H9 (cell line): ENCODE measurements at regions not wholly inside any gene's neighbourhood (a gene's known extent, or its start where the extent isn't known, plus 50 kb on each side); places are given as distances from the start of the nearest gene placed in this dataset.

ENCODE experiments used
- DNase-seq: peaks from one replicate; pipeline ENCODE4 v3.0.0-alpha.2; 2017
- H2AFZ ChIP-seq: one replicate; pipeline ENCODE4 v1.6.1; 2013; ENCODE audit warnings: mild to moderate bottlenecking, low read length, control low read depth, moderate library complexity
- H2AK5ac ChIP-seq: 2 replicates; pipeline ENCODE4 v1.6.1; 2013; ENCODE audit warnings: low read length, control low read depth, mixed read lengths; ENCODE audit not compliant: insufficient read length
- H2BK120ac ChIP-seq: one replicate; pipeline ENCODE4 v1.6.1; 2013; ENCODE audit warnings: low read depth, mild to moderate bottlenecking, low read length, control low read depth, inconsistent platforms; ENCODE audit not compliant: poor library complexity, severe bottlenecking
- H2BK12ac ChIP-seq: 2 replicates; pipeline ENCODE4 v1.6.1; 2013; ENCODE audit warnings: low read length, control low read depth, mixed read lengths, low read depth; ENCODE audit not compliant: insufficient read length
- H2BK15ac ChIP-seq: 2 replicates; pipeline ENCODE4 v1.6.1; 2013; ENCODE audit warnings: low read depth, low read length, control low read depth
- H2BK20ac ChIP-seq: one replicate; pipeline ENCODE4 v1.6.1; 2013; ENCODE audit warnings: low read depth, mild to moderate bottlenecking, low read length, control low read depth, inconsistent platforms; ENCODE audit not compliant: poor library complexity, severe bottlenecking
- H2BK5ac ChIP-seq: 2 replicates; pipeline ENCODE4 v1.6.1; 2013; ENCODE audit warnings: low read length, control low read depth, mixed read lengths; ENCODE audit not compliant: insufficient read length
- H3K14ac ChIP-seq: 2 replicates; pipeline ENCODE4 v1.6.1; 2013; ENCODE audit warnings: low read length, control low read depth; ENCODE audit not compliant: insufficient read depth
- H3K18ac ChIP-seq: 2 replicates; pipeline ENCODE4 v1.6.1; 2013; ENCODE audit warnings: low read depth, mild to moderate bottlenecking, mixed read lengths, low read length, control low read depth; ENCODE audit not compliant: insufficient read length
- H3K23ac ChIP-seq: 2 replicates; pipeline ENCODE4 v1.6.1; 2013; ENCODE audit warnings: low read length, control low read depth, mixed read lengths, low read depth; ENCODE audit not compliant: insufficient read length
- H3K23me2 ChIP-seq: 2 replicates; pipeline ENCODE4 v1.6.1; 2013; ENCODE audit warnings: low read depth, mild to moderate bottlenecking, mixed read lengths, low read length, control low read depth; ENCODE audit not compliant: insufficient read length, poor library complexity, severe bottlenecking
- H3K27ac ChIP-seq: 2 replicates; pipeline ENCODE4 v1.5.1; 2013; ENCODE audit warnings: low read length, control low read depth, mixed read lengths, low read depth; ENCODE audit not compliant: insufficient read length
- H3K27me3 ChIP-seq: 2 replicates; pipeline ENCODE4 v1.6.1; 2013; ENCODE audit warnings: low read length, control low read depth, inconsistent platforms; ENCODE audit not compliant: insufficient read depth
- H3K4ac ChIP-seq: 2 replicates; pipeline ENCODE4 v1.6.1; 2013; ENCODE audit warnings: low read depth, mild to moderate bottlenecking, control low read depth, inconsistent platforms, low read length, moderate library complexity
- H3K4me1 ChIP-seq: 2 replicates; pipeline ENCODE4 v1.6.1; 2013; ENCODE audit warnings: low read length, control low read depth, inconsistent platforms; ENCODE audit not compliant: insufficient read depth
- H3K4me2 ChIP-seq: 2 replicates; pipeline ENCODE4 v1.6.1; 2013; ENCODE audit warnings: low read length, control low read depth, mixed read lengths; ENCODE audit not compliant: insufficient read length, insufficient read depth
- H3K56ac ChIP-seq: 2 replicates; pipeline ENCODE4 v1.6.1; 2013; ENCODE audit warnings: low read depth, mild to moderate bottlenecking, mixed read lengths, low read length, control low read depth; ENCODE audit not compliant: insufficient read length
- H3K79me1 ChIP-seq: 2 replicates; pipeline ENCODE4 v1.6.1; 2013; ENCODE audit warnings: low read depth, mild to moderate bottlenecking, moderate library complexity, low read length, control low read depth, inconsistent platforms; ENCODE audit not compliant: insufficient read depth, poor library complexity, severe bottlenecking
- H3K79me2 ChIP-seq: 2 replicates; pipeline ENCODE4 v1.6.1; 2013; ENCODE audit warnings: low read length, control low read depth, inconsistent platforms; ENCODE audit not compliant: insufficient read depth
- H3K9ac ChIP-seq: 2 replicates; pipeline ENCODE4 v1.6.1; 2013; ENCODE audit warnings: low read length, control low read depth, mixed read lengths; ENCODE audit not compliant: insufficient read length; ENCODE audit errors: extremely low read depth
- H3K9me3 ChIP-seq: one replicate; pipeline ENCODE4 v1.6.1; 2013; ENCODE audit warnings: low read depth, low read length, inconsistent platforms; ENCODE audit not compliant: control insufficient read depth
- H3T11ph ChIP-seq: one replicate; pipeline ENCODE4 v1.6.1; 2013; ENCODE audit warnings: mild to moderate bottlenecking, low read length, control low read depth, inconsistent platforms
- H4K20me1 ChIP-seq: one replicate; pipeline ENCODE4 v1.6.1; 2013; ENCODE audit not compliant: control insufficient read depth, insufficient read length, insufficient read depth
- H4K5ac ChIP-seq: 2 replicates; pipeline ENCODE4 v1.6.1; 2013; ENCODE audit warnings: low read depth, mild to moderate bottlenecking, mixed read lengths, low read length, control low read depth; ENCODE audit not compliant: insufficient read length
- H4K8ac ChIP-seq: replicated peaks from 2 replicates; pipeline ENCODE4 v1.6.1; 2013; ENCODE audit warnings: low read length, control low read depth, mixed read lengths, low read depth; ENCODE audit not compliant: insufficient read length
- H4K91ac ChIP-seq: 2 replicates; pipeline ENCODE4 v1.6.1; 2013; ENCODE audit warnings: low read depth, mild to moderate bottlenecking, moderate library complexity, mixed read lengths, low read length, control low read depth; ENCODE audit not compliant: insufficient read length
- H3K27ac Mint-ChIP-seq, 3 experiments: 2 replicates in 2 of 3; 3 replicates in 1 of 3; pipeline ENCODE4 v1.8.0; 2020 to 2021; ENCODE audit warnings: mixed read lengths in 3 of 3, mild to moderate bottlenecking in 1 of 3, moderate library complexity in 1 of 3
- H3K27me3 Mint-ChIP-seq: 2 replicates; pipeline ENCODE4 v1.8.0; 2021; ENCODE audit warnings: low read depth, mild to moderate bottlenecking, moderate library complexity, mixed read lengths
- H3K36me3 Mint-ChIP-seq, 3 experiments: 2 replicates in 2 of 3; 3 replicates in 1 of 3; pipeline ENCODE4 v1.8.0; 2020 to 2021; ENCODE audit warnings: low read depth in 3 of 3, mixed read lengths in 3 of 3; ENCODE audit not compliant: insufficient read depth in 1 of 3
- H3K4me1 Mint-ChIP-seq, 2 experiments: 2 replicates each; pipeline ENCODE4 v1.8.0; 2020; ENCODE audit warnings: mixed read lengths in 2 of 2
- H3K4me3 Mint-ChIP-seq, 2 experiments: 2 replicates in 1 of 2; 3 replicates in 1 of 2; pipeline ENCODE4 v1.8.0; 2020 to 2021; ENCODE audit warnings: mild to moderate bottlenecking in 2 of 2, mixed read lengths in 2 of 2, moderate library complexity in 1 of 2
- H3K9me3 Mint-ChIP-seq, 2 experiments: 2 replicates in 1 of 2; 3 replicates in 1 of 2; pipeline ENCODE4 v1.8.0; 2020; ENCODE audit warnings: mild to moderate bottlenecking in 2 of 2, mixed read lengths in 2 of 2, moderate library complexity in 1 of 2
- CTCF ChIP-seq: fragments of 200-600 bp; sonication (generic); conservative IDR thresholded peaks from 3 replicates; pipeline ENCODE4 v1.8.0; 2021; ENCODE audit warnings: antibody characterized with exemption, mild to moderate bottlenecking

DNA sequence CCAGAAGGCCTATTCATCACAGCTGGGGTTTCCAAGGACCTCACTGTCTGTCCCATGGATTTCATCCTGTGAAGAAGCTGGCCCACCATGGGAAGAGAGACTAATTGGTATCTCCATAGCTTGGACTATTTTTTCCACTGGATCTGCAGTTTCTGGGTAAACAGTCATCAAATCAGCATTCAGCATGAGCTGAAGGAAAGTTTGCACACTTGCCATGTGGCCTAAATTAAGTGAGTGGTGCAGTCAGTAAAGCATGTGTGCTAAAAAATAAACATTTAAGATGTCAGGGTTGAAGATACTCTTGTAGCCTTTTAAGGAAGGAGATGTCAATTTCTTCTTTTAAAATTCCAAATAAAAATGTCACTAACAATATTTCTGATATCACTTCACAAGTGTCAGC lies 381.1 kb upstream of the ZMIZ1 start:
- Histone ChIP-seq H2BK120ac (no peak overlapping the region), H4K91ac (no peak overlapping the region), H3K9me3 (peaks cover 6% of the 10 kb centered on the region), H2BK15ac (no peak overlapping the region), H2AFZ (no peak overlapping the region), H3K9ac (no peak overlapping the region), H4K8ac (no peak overlapping the region), H2BK20ac (no peak overlapping the region), H3K14ac (no peak overlapping the region), H3K4ac (no peak overlapping the region), H3K4me2 (no peak overlapping the region), H3T11ph (no peak overlapping the region), H3K79me1 (no peaks in the 10 kb centered on the region), H2BK12ac (no peak overlapping the region), H3K4me1 (no peaks in the 10 kb centered on the region), H4K20me1 (no peaks in the 10 kb centered on the region), H2AK5ac (no peak overlapping the region), H3K79me2 (no peaks in the 10 kb centered on the region), H3K56ac (no peak overlapping the region), H3K18ac (no peak overlapping the region), H3K27ac (no peak overlapping the region), H3K23ac (no peak overlapping the region), H3K23me2 (no peaks in the 10 kb centered on the region), H2BK5ac (no peak overlapping the region), H4K5ac (no peak overlapping the region), H3K27me3 (no peaks in the 10 kb centered on the region)
- Mint-ChIP-seq H3K9me3 (peaks cover 7 to 8% of the 10 kb centered on the region in 2 experiments), H3K4me3 (no peak overlapping the region), H3K27ac (no peak overlapping the region), H3K36me3 (peaks cover 3 to 4% (median 3%) of the 10 kb centered on the region in 3 experiments; a peak in 6 of 7 replicates), H3K4me1 (peaks cover 3 to 6% of the 10 kb centered on the region in 2 experiments; a peak in 2 of 4 replicates), H3K27me3 (no peaks in the 10 kb centered on the region; the same call in none of the 2 replicates)
- TF ChIP-seq CTCF: no peak
- no peak for DNase-seq
